GM13976 (cell line): ENCODE measurements at regions not wholly inside any gene's neighbourhood (a gene's known extent, or its start where the extent isn't known, plus 50 kb on each side); places are given as distances from the start of the nearest gene placed in this dataset.

Experiments
- DNase-seq: peaks from one replicate; pipeline ENCODE4 v3.0.0; 2012; ENCODE audit warnings: low spot score
- CTCF ChIP-seq: IDR thresholded peaks from 2 replicates; pipeline ENCODE4 v1.5.1; 2012; ENCODE audit warnings: borderline replicate concordance, mild to moderate bottlenecking; ENCODE audit not compliant: insufficient read depth; ENCODE audit errors: extremely low read depth, missing control alignments, control extremely low read depth
- in situ Hi-C: fragments of 300-500 bp; cut with MboI; formaldehyde crosslinking; loops from one replicate; pipeline ENCODE4 v1.12.0; 2022; ENCODE audit warnings: low sequenced_read_pairs, mixed read lengths, inconsistent platforms; ENCODE audit not compliant: unreplicated experiment

DNA sequence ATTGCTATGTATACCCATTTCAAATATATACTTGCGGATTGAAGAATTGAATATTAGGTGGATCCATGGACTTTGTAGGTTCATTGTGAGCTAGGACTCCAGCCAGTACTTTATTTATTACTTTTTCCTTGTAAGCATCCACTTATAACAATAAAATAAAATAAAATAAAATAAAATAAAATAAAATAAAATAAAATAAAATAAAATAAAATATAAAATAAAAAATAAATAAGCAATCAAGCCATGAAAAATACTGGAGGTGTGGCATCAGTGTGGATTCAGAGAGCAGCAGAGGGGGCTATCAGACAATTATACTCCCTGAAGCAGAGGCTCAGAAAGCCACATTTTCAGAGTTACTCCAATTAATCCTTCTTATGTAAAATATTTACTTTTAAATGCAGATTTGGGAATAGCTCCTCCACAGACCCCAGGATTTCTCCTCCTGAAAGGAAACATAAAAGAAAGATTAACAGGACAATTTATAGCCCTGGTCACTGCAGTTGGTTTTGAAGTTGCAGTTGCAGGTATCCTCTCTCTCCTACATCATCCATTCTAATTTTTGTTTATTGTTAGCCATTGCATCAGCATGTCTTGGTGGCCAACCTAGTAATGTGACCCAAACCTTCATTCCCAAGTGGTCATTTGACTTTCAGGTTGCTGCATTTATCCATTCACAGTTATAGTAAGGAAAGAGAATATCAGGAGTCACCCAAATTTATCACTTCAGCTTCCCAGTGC lies 2025.2 kb upstream of the IGFBP7 start:
- DNase-seq: no peak
- no peak for TF ChIP-seq CTCF
- in situ Hi-C loops: no loop called here

- in situ Hi-C loops: no loop called here
- no peak for TF ChIP-seq CTCF
- no peak for DNase-seq
Measured at GRCh38 chr4:59161249-59161648, 2038.9 kb upstream of the ADGRL3 start.

DNA sequence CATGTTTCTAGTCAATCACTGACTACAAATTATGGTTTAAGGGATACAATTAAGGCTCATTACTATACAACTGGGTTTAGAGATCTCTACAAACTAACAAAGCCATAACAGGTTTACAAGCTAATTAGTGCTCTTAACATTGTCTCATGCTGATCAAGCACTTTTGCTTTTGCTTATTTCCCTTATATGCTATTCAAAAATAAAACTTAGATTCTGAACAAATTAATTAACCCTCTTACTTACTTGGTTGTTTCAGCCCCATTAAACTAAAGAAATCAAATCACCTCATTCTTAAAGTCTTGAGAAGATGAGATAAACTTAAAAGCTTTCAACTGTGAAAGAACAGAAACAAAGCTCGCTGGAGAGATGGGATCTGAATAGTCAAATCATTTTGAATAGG lies 2024.5 kb upstream of the ADGRL3 start:
- DNase-seq: no peak
- no peak for TF ChIP-seq CTCF
- in situ Hi-C loops: no loop called here

DNA sequence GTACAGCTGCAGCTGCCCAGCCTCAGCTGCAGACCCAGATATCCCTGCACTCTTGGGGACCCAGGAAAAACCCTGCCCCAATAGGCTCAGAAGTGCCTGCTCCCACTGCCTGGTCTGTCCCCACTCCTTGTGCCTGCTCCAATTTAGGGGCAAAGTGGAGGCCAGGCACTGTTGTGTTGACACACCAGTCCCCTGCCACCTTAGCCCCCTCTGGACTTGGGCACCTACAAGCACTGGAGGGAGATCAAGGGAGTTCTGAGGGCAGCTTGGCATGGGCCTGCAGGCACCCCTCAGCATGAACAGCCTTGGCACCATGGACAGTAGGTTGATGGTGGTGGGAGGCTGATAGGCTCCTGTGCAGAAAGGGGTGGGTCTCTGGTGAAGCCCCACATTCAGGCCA lies 2020.8 kb upstream of the ADGRL3 start:
- no peak for TF ChIP-seq CTCF
- no peak for DNase-seq
- in situ Hi-C loops: no loop called here

DNA sequence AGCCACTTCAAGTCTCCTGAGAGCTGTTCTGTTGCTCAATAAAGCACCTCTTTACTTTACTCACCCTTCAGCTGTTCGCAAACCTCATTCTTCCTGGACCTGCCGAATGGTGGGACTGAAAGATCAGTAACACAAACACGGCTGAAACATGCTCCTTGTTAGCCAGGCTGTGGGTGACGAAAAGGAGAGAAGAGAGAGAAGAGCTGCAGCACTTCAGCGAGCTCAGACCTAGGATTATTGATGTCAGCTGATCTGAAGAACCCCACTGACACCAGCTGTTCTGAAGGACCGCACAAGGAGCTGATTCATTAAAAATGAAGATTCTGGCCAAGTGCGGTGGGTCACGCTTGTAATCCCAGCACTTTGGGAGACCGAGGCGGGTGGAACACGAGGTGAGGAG lies 2020.0 kb upstream of the ADGRL3 start:
- no peak for TF ChIP-seq CTCF
- in situ Hi-C loops: no loop called here
- DNase-seq: no peak

DNA sequence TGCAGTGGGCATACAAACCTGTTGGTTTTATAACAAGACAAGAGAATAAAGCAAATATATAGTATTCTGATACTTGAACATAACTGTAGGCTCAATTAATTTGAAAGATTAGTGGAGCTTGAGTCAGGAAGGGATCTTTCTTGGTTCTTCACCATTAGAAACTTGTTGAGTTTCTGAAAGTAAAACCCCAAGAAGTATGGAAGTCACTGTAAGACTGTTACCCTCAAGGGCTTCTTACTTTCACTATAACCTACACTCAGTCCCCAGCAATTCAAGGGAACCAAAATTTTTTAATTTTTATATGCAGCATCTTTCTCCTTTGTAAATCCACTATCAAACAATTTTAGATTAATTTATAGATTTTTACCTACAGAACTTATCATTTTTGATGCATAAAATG lies 2019.2 kb upstream of the ADGRL3 start:
- DNase-seq: no peak
- in situ Hi-C loops: no loop called here
- no peak for TF ChIP-seq CTCF
